A549 (cell line): ENCODE measurements at regions not wholly inside any gene's neighbourhood (a gene's known extent, or its start where the extent isn't known, plus 50 kb on each side); places are given as distances from the start of the nearest gene placed in this dataset.

Source experiments
- ATAC-seq, 2 experiments: fragments of 200-7000 bp in 1 of 2; fragments of >200 bp in 1 of 2; cut with Nextera tagmentation in 1 of 2; cut with Tn5 transposase in 1 of 2; 3 replicates each; pipeline versions ENCODE4 v1.8.0 to v1.9.1; 2018 to 2020; ENCODE audit warnings: mild to moderate bottlenecking in 1 of 2, moderate library complexity in 1 of 2
- CTCF ChIA-PET: fragments of 300-600 bp; sonication (Branson Sonifier 250); formaldehyde crosslinking; extraction: SDS; loops from one replicate; lab custom pipeline; 2021; ENCODE audit warnings: antibody characterized with exemption, inconsistent platforms; lab: Yijun Ruan, JAX
- POLR2A ChIA-PET: fragments of 350-600 bp; formaldehyde crosslinking; extraction: SDS; loops from one replicate; lab custom pipeline; 2021; ENCODE audit warnings: antibody characterized with exemption, inconsistent platforms; lab: Yijun Ruan, JAX
- DNase-seq, 2 experiments: peaks; one replicate each; pipeline versions ENCODE4 v3.0.0 to v3.0.0-alpha.2; 2011 to 2016; ENCODE audit warnings: low read depth in 1 of 2, low spot score in 1 of 2
- FAIRE-seq: peaks from 2 replicates; lab custom pipeline; 2011; peaks lifted over from hg19 to GRCh38; lab: Jason Lieb, UNC
- H3K27ac ChIP-seq, 2 experiments: fragments of >200 bp; sonication (Bioruptor Twin); formaldehyde crosslinking; 3 replicates each; pipeline ENCODE4 v1.5.1; 2016 to 2017
- H3K4me1 ChIP-seq: fragments of >200 bp; sonication (Bioruptor Twin); formaldehyde crosslinking; 3 replicates; pipeline ENCODE4 v1.6.1; 2016
- H3K4me2 ChIP-seq: fragments of >200 bp; sonication (Bioruptor Twin); formaldehyde crosslinking; 3 replicates; pipeline ENCODE4 v1.6.1; 2016
- H3K4me3 ChIP-seq: fragments of >200 bp; sonication (Bioruptor Twin); formaldehyde crosslinking; 3 replicates; pipeline ENCODE4 v1.5.1; 2016
- H3K9me3 ChIP-seq: fragments of >200 bp; sonication (Bioruptor Twin); formaldehyde crosslinking; 3 replicates; pipeline ENCODE4 v1.6.1; 2016
- CBX2 ChIP-seq: fragments of 200-600 bp; sonication (generic); IDR thresholded peaks from 2 replicates; pipeline ENCODE4 v1.6.1; 2016; ENCODE audit warnings: low read depth, mild to moderate bottlenecking, borderline replicate concordance
- CHD2 ChIP-seq: fragments of 150-350 bp; IDR thresholded peaks from 2 replicates; pipeline ENCODE4 v1.6.1; 2014; ENCODE audit warnings: low read length; ENCODE audit not compliant: partially characterized antibody
- CTCF ChIP-seq: fragments of >200 bp; sonication (Bioruptor Twin); formaldehyde crosslinking; IDR thresholded peaks from 3 replicates; pipeline ENCODE4 v1.5.1; 2016
- ESRRA ChIP-seq: fragments of 150-350 bp; IDR thresholded peaks from 2 replicates; pipeline ENCODE4 v1.6.1; 2014; ENCODE audit warnings: mild to moderate bottlenecking, low read length, borderline replicate concordance
- FOSB ChIP-seq: fragments of 250-450 bp; sonication (Bioruptor Pico); IDR thresholded peaks from 2 replicates; pipeline ENCODE4 v1.5.0; 2020; ENCODE audit warnings: mild to moderate bottlenecking, moderate library complexity
- FOSL2 ChIP-seq, 2 experiments: fragments of 450-650 bp in 1 of 2; fragments of >200 bp in 1 of 2; sonication (Bioruptor Twin) in 1 of 2; formaldehyde crosslinking; IDR thresholded peaks; 2 replicates each; pipeline versions ENCODE4 v1.5.0 to v1.6.1; 2016 to 2020; ENCODE audit warnings: mild to moderate bottlenecking in 1 of 2, moderate library complexity in 1 of 2
- HMGXB4 ChIP-seq: fragments of 250-450 bp; sonication (Bioruptor Pico); IDR thresholded peaks from 2 replicates; pipeline ENCODE4 v1.5.0; 2021; ENCODE audit warnings: mild to moderate bottlenecking, moderate library complexity, borderline replicate concordance
- HOXB5 ChIP-seq: fragments of 250-450 bp; sonication (Bioruptor Pico); IDR thresholded peaks from 2 replicates; pipeline ENCODE4 v1.5.0; 2020; ENCODE audit warnings: mild to moderate bottlenecking, moderate library complexity
- JUN ChIP-seq, 2 experiments: fragments of >200 bp; sonication (Bioruptor Twin); formaldehyde crosslinking; IDR thresholded peaks; 2 replicates in 1 of 2; 3 replicates in 1 of 2; pipeline ENCODE4 v1.6.1; 2016 to 2017
- JUNB ChIP-seq: fragments of >200 bp; sonication (Bioruptor Twin); formaldehyde crosslinking; IDR thresholded peaks from 2 replicates; pipeline ENCODE4 v1.6.1; 2016
- KDM1A ChIP-seq: fragments of 200-600 bp; sonication (generic); IDR thresholded peaks from 2 replicates; pipeline ENCODE4 v1.6.1; 2016; ENCODE audit warnings: low read depth, mild to moderate bottlenecking
- MAFK ChIP-seq: fragments of 450-650 bp; IDR thresholded peaks from 2 replicates; pipeline ENCODE4 v1.6.1; 2014; ENCODE audit not compliant: partially characterized antibody
- MAX ChIP-seq: IDR thresholded peaks from 2 replicates; pipeline ENCODE4 v1.6.1; 2012
- MYC ChIP-seq: IDR thresholded peaks from 2 replicates; pipeline ENCODE4 v1.6.1; 2012; ENCODE audit warnings: mild to moderate bottlenecking, inconsistent platforms, low read length, improper control_type of control experiment, borderline replicate concordance
- NFE2L2 ChIP-seq: fragments of 150-350 bp; conservative IDR thresholded peaks from 2 replicates; pipeline ENCODE4 v1.6.1; 2014; ENCODE audit warnings: low read length
- NPAS2 ChIP-seq: fragments of 250-450 bp; sonication (Bioruptor Pico); IDR thresholded peaks from 2 replicates; pipeline ENCODE4 v1.8.0; 2022; ENCODE audit warnings: mild to moderate bottlenecking, moderate library complexity, borderline replicate concordance
- NR3C1 ChIP-seq: fragments of >200 bp; sonication (Bioruptor Twin); formaldehyde crosslinking; IDR thresholded peaks from 3 replicates; pipeline ENCODE4 v1.6.1; 2017
- POLR2A ChIP-seq: IDR thresholded peaks from 2 replicates; pipeline ENCODE4 v1.6.1; 2012; ENCODE audit warnings: mild to moderate bottlenecking, low read length
- RAD21 ChIP-seq, 2 experiments: fragments of >200 bp in 1 of 2; sonication (Bioruptor Twin) in 1 of 2; formaldehyde crosslinking in 1 of 2; IDR thresholded peaks in 1 of 2; conservative IDR thresholded peaks in 1 of 2; 2 replicates in 1 of 2; 3 replicates in 1 of 2; pipeline ENCODE4 v1.6.1; 2012 to 2018; ENCODE audit warnings: inconsistent platforms in 1 of 2
- RARB ChIP-seq: fragments of 250-450 bp; sonication (Bioruptor Pico); IDR thresholded peaks from 2 replicates; pipeline ENCODE4 v1.8.0; 2021; ENCODE audit warnings: mild to moderate bottlenecking, moderate library complexity
- RFX5 ChIP-seq: fragments of 450-650 bp; IDR thresholded peaks from 2 replicates; pipeline ENCODE4 v1.7.1; 2014; ENCODE audit warnings: antibody characterized with exemption, mild to moderate bottlenecking, moderate library complexity
- SMC3 ChIP-seq: fragments of >200 bp; sonication (Bioruptor Twin); formaldehyde crosslinking; IDR thresholded peaks from 3 replicates; pipeline ENCODE4 v1.6.1; 2018; ENCODE audit warnings: inconsistent platforms
- TFCP2L1 ChIP-seq: fragments of 250-450 bp; sonication (Bioruptor Pico); IDR thresholded peaks from 2 replicates; pipeline ENCODE4 v1.5.0; 2021; ENCODE audit warnings: mild to moderate bottlenecking
- ZC3H11A ChIP-seq: fragments of 450-650 bp; IDR thresholded peaks from 2 replicates; pipeline ENCODE4 v1.6.1; 2014; ENCODE audit warnings: antibody characterized with exemption, mild to moderate bottlenecking
- ZNF302 ChIP-seq: fragments of 250-450 bp; sonication (Bioruptor Pico); IDR thresholded peaks from 2 replicates; pipeline ENCODE4 v1.9.0; 2021; ENCODE audit warnings: inconsistent platforms, mild to moderate bottlenecking, moderate library complexity
- ZSCAN20 ChIP-seq: fragments of 250-450 bp; sonication (Bioruptor Pico); IDR thresholded peaks from 2 replicates; pipeline ENCODE4 v1.8.0; 2022; ENCODE audit warnings: mild to moderate bottlenecking, moderate library complexity
- WGBS: methylation state at CpG from one replicate; pipeline ENCODE4 v1.1.6; 2017; ENCODE audit errors: missing lambda C conversion rate; 5-methylcytosine and 5-hydroxymethylcytosine counted together

GRCh38 chr1:38135625-38136414, 89.2 kb upstream of the POU3F1 start:
- H3K27ac ChIP-seq: no peak overlapping the region
- peaks cover 24% of the 10 kb centered on the region for H3K4me1 ChIP-seq
- POLR2A ChIA-PET: no interaction called here
- DNase-seq: no peak
- FAIRE-seq: no peak
- no peaks in the 10 kb centered on the region for H3K9me3 ChIP-seq
- H3K4me2 ChIP-seq: no peak overlapping the region
- 77% methylated on average over 21 of the region's 24 CpGs for WGBS
- CTCF ChIA-PET: no interaction called here
- no peak for TF ChIP-seq TFCP2L1 (CRISPR knock-in tag)
- TF ChIP-seq NPAS2 (CRISPR knock-in tag): no peak
- no peak for TF ChIP-seq RARB
- no peak for TF ChIP-seq CHD2
- no peak for TF ChIP-seq POLR2A
- TF ChIP-seq NR3C1: no peak
- TF ChIP-seq HMGXB4 (CRISPR knock-in tag): no peak
- TF ChIP-seq MYC: no peak
- no peak for TF ChIP-seq JUN (IDR thresholded peaks at IDR 0.05)
- no peak for TF ChIP-seq CBX2
- TF ChIP-seq MAX: no peak
- no peak for TF ChIP-seq ZSCAN20 (CRISPR knock-in tag)
- no peak for TF ChIP-seq MAFK
- no peak for TF ChIP-seq ZNF302 (CRISPR knock-in tag)
- no peak for TF ChIP-seq RAD21 (conservative IDR thresholded peaks at IDR 0.05 in 1 of 2, IDR thresholded peaks at IDR 0.05 in 1 of 2)
- no peak for TF ChIP-seq RFX5
- TF ChIP-seq KDM1A: no peak
- no peak for TF ChIP-seq ESRRA
- no peak for TF ChIP-seq FOSL2 (IDR thresholded peaks at IDR 0.05)
- no peak for TF ChIP-seq FOSL2 (CRISPR knock-in tag; IDR thresholded peaks at IDR 0.05)
- H3K4me3 ChIP-seq: no peak overlapping the region
- no peak for ATAC-seq

GRCh38 chr1:38134294-38134755, 87.7 kb upstream of the POU3F1 start:
- H3K27ac ChIP-seq: no peak overlapping the region
- no peak overlapping the region for H3K4me2 ChIP-seq
- peaks cover 14% of the 10 kb centered on the region for H3K4me1 ChIP-seq
- FAIRE-seq: no peak
- no peak for ATAC-seq
- POLR2A ChIA-PET: no interaction called here
- no peak for TF ChIP-seq NR3C1
- TF ChIP-seq MYC: no peak
- TF ChIP-seq JUNB: no peak
- TF ChIP-seq SMC3: no peak
- no peak for TF ChIP-seq JUN (IDR thresholded peaks at IDR 0.05)
- no peak for TF ChIP-seq NFE2L2
- no peak for TF ChIP-seq POLR2A
- no peak for TF ChIP-seq HOXB5 (CRISPR knock-in tag)
- TF ChIP-seq RAD21 (conservative IDR thresholded peaks at IDR 0.05 in 1 of 2, IDR thresholded peaks at IDR 0.05 in 1 of 2): no peak
- TF ChIP-seq FOSL2 (IDR thresholded peaks at IDR 0.05): no peak
- no peak for TF ChIP-seq FOSL2 (CRISPR knock-in tag; IDR thresholded peaks at IDR 0.05)
- no peak for TF ChIP-seq CTCF
- TF ChIP-seq FOSB (CRISPR knock-in tag): no peak
- TF ChIP-seq ZC3H11A: no peak
- no peaks in the 10 kb centered on the region for H3K9me3 ChIP-seq
- WGBS: 77% methylated on average over 20 of the region's 22 CpGs
- no peak for DNase-seq
- H3K4me3 ChIP-seq: no peak overlapping the region
- CTCF ChIA-PET: no interaction called here
